A549 (cell line): ENCODE measurements at regions not wholly inside any gene's neighbourhood (a gene's known extent, or its start where the extent isn't known, plus 50 kb on each side); places are given as distances from the start of the nearest gene placed in this dataset.

Experiments
- BHLHE40 ChIP-seq: IDR thresholded peaks from 2 replicates; pipeline ENCODE4 v1.6.1; 2012; ENCODE audit warnings: low read depth, low read length, inconsistent platforms
- EP300 ChIP-seq, 2 experiments: fragments of >200 bp; sonication (Bioruptor Twin); formaldehyde crosslinking; IDR thresholded peaks; 2 replicates in 1 of 2; 3 replicates in 1 of 2; pipeline ENCODE4 v1.6.1; 2016 to 2017
- HOXA7 ChIP-seq: fragments of 250-450 bp; sonication (Bioruptor Pico); IDR thresholded peaks from 2 replicates; pipeline ENCODE4 v1.5.0; 2020; ENCODE audit warnings: mild to moderate bottlenecking, moderate library complexity
- HOXB5 ChIP-seq: fragments of 250-450 bp; sonication (Bioruptor Pico); IDR thresholded peaks from 2 replicates; pipeline ENCODE4 v1.5.0; 2020; ENCODE audit warnings: mild to moderate bottlenecking, moderate library complexity
- JUN ChIP-seq, 2 experiments: fragments of >200 bp; sonication (Bioruptor Twin); formaldehyde crosslinking; IDR thresholded peaks; 2 replicates in 1 of 2; 3 replicates in 1 of 2; pipeline ENCODE4 v1.6.1; 2016 to 2017
- MYC ChIP-seq: IDR thresholded peaks from 2 replicates; pipeline ENCODE4 v1.6.1; 2012; ENCODE audit warnings: mild to moderate bottlenecking, inconsistent platforms, low read length, improper control_type of control experiment, borderline replicate concordance
- POLR2A ChIP-seq: IDR thresholded peaks from 2 replicates; pipeline ENCODE4 v1.6.1; 2012; ENCODE audit warnings: mild to moderate bottlenecking, low read length
- RAD21 ChIP-seq, 2 experiments: fragments of >200 bp in 1 of 2; sonication (Bioruptor Twin) in 1 of 2; formaldehyde crosslinking in 1 of 2; IDR thresholded peaks in 1 of 2; conservative IDR thresholded peaks in 1 of 2; 2 replicates in 1 of 2; 3 replicates in 1 of 2; pipeline ENCODE4 v1.6.1; 2012 to 2018; ENCODE audit warnings: inconsistent platforms in 1 of 2
- ZNF302 ChIP-seq: fragments of 250-450 bp; sonication (Bioruptor Pico); IDR thresholded peaks from 2 replicates; pipeline ENCODE4 v1.9.0; 2021; ENCODE audit warnings: inconsistent platforms, mild to moderate bottlenecking, moderate library complexity
- TF ChIP-seq, protein P1 (sequence below): fragments of >200 bp; sonication (Bioruptor Twin); formaldehyde crosslinking; IDR thresholded peaks from 3 replicates; pipeline ENCODE4 v1.5.1; 2016
- TF ChIP-seq, protein P2 (sequence below): IDR thresholded peaks from 2 replicates; pipeline ENCODE4 v1.6.1; 2012
- TF ChIP-seq, protein P3 (sequence below): fragments of 200-600 bp; sonication (generic); IDR thresholded peaks from 2 replicates; pipeline ENCODE4 v1.6.1; 2016; ENCODE audit warnings: antibody characterized with exemption, mild to moderate bottlenecking, moderate library complexity
- TF ChIP-seq, protein P4 (sequence below): fragments of >200 bp; sonication (Bioruptor Twin); formaldehyde crosslinking; IDR thresholded peaks from 3 replicates; pipeline ENCODE4 v1.6.1; 2016

DNA sequence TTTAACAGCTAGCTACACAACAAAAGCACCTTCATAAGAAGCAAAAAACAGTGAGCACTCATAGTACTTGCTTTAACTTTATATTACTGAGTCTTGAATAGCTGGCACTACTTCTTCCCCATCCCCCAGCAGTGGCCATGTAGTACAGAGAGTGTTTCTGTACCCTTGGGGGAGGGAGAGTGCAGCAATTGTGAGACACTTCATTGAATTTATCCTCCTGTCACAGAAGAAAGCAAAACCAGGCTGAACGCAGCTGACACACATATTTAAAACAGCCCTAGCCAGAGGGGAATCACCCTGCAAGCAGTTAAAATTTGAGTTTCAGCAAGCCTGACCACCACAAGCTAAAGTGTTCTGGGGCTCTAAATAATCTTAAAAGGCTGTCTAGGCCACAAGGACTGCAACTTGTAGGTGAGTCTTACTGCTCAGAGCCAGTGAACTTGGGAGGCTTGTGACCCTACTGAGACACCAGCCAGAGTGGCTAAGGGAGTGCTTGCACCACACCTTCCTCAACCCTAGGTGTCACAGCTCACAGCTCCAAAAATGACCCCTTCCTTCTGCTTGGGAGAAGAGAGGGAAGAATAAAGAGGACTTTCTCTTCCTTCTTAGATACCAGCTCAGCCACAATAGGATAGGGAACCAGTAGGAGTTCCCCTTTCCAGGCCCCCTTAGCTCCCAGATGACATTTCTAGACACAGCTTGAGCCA lies 97.7 kb upstream of the MEOX2 start:
- TF ChIP-seq RAD21 (conservative IDR thresholded peaks at IDR 0.05 in 1 of 2, IDR thresholded peaks at IDR 0.05 in 1 of 2) = no peak
- TF ChIP-seq, protein P1, sequence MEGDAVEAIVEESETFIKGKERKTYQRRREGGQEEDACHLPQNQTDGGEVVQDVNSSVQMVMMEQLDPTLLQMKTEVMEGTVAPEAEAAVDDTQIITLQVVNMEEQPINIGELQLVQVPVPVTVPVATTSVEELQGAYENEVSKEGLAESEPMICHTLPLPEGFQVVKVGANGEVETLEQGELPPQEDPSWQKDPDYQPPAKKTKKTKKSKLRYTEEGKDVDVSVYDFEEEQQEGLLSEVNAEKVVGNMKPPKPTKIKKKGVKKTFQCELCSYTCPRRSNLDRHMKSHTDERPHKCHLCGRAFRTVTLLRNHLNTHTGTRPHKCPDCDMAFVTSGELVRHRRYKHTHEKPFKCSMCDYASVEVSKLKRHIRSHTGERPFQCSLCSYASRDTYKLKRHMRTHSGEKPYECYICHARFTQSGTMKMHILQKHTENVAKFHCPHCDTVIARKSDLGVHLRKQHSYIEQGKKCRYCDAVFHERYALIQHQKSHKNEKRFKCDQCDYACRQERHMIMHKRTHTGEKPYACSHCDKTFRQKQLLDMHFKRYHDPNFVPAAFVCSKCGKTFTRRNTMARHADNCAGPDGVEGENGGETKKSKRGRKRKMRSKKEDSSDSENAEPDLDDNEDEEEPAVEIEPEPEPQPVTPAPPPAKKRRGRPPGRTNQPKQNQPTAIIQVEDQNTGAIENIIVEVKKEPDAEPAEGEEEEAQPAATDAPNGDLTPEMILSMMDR = no peak
- no peak for TF ChIP-seq POLR2A
- TF ChIP-seq HOXA7 (CRISPR knock-in tag) = no peak
- TF ChIP-seq, protein P2, sequence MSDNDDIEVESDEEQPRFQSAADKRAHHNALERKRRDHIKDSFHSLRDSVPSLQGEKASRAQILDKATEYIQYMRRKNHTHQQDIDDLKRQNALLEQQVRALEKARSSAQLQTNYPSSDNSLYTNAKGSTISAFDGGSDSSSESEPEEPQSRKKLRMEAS = no peak
- no peak for TF ChIP-seq JUN (IDR thresholded peaks at IDR 0.05)
- no peak for TF ChIP-seq ZNF302 (CRISPR knock-in tag)
- no peak for TF ChIP-seq EP300 (IDR thresholded peaks at IDR 0.05)
- no peak for TF ChIP-seq HOXB5 (CRISPR knock-in tag)
- TF ChIP-seq, protein P3, sequence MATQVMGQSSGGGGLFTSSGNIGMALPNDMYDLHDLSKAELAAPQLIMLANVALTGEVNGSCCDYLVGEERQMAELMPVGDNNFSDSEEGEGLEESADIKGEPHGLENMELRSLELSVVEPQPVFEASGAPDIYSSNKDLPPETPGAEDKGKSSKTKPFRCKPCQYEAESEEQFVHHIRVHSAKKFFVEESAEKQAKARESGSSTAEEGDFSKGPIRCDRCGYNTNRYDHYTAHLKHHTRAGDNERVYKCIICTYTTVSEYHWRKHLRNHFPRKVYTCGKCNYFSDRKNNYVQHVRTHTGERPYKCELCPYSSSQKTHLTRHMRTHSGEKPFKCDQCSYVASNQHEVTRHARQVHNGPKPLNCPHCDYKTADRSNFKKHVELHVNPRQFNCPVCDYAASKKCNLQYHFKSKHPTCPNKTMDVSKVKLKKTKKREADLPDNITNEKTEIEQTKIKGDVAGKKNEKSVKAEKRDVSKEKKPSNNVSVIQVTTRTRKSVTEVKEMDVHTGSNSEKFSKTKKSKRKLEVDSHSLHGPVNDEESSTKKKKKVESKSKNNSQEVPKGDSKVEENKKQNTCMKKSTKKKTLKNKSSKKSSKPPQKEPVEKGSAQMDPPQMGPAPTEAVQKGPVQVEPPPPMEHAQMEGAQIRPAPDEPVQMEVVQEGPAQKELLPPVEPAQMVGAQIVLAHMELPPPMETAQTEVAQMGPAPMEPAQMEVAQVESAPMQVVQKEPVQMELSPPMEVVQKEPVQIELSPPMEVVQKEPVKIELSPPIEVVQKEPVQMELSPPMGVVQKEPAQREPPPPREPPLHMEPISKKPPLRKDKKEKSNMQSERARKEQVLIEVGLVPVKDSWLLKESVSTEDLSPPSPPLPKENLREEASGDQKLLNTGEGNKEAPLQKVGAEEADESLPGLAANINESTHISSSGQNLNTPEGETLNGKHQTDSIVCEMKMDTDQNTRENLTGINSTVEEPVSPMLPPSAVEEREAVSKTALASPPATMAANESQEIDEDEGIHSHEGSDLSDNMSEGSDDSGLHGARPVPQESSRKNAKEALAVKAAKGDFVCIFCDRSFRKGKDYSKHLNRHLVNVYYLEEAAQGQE = no peak
- no peak for TF ChIP-seq BHLHE40
- TF ChIP-seq, protein P4, sequence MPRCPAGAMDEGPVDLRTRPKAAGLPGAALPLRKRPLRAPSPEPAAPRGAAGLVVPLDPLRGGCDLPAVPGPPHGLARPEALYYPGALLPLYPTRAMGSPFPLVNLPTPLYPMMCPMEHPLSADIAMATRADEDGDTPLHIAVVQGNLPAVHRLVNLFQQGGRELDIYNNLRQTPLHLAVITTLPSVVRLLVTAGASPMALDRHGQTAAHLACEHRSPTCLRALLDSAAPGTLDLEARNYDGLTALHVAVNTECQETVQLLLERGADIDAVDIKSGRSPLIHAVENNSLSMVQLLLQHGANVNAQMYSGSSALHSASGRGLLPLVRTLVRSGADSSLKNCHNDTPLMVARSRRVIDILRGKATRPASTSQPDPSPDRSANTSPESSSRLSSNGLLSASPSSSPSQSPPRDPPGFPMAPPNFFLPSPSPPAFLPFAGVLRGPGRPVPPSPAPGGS = no peak
- TF ChIP-seq MYC = no peak
